ENCODE measurements at regions not wholly inside any gene's neighbourhood (a gene's known extent, or its start where the extent isn't known, plus 50 kb on each side); places are given as distances from the start of the nearest gene placed in this dataset.

- no peak for TF ChIP-seq CTCF (IDR thresholded peaks at IDR 0.05; ENCODE audit: insufficient read depth, low read length, poor library complexity, severe bottlenecking)
- no peak for TF ChIP-seq EZH2phosphoT487 (conservative IDR thresholded peaks at IDR 0.05; ENCODE audit: low read length)
These were observed 264.0 kb downstream of the WDR11 start for GRCh38 chr10:121115154-121115553.
